Skin epidermis (tissue), 12 donors: ENCODE measurements at regions not wholly inside any gene's neighbourhood (a gene's known extent, or its start where the extent isn't known, plus 50 kb on each side); places are given as distances from the start of the nearest gene placed in this dataset.
"Not testable (repeated sequence)": the region's sequence is repeated elsewhere in the genome, so short reads cannot be mapped to it uniquely, and the experiment has no call there.

Source experiments
- H3K27ac ChIP-seq, 21 experiments: fragments of 200-600 bp; sonication (generic) in 11 of 21; one replicate each; pipeline ENCODE4 v1.5.0; 2020; ENCODE audit warnings: mild to moderate bottlenecking in 3 of 21, inconsistent platforms in 2 of 21, moderate library complexity in 2 of 21
- H3K4me3 ChIP-seq, 7 experiments: fragments of 200-600 bp; sonication (generic) in 2 of 7; one replicate each; pipeline ENCODE4 v1.5.0; 2020; ENCODE audit warnings: inconsistent platforms in 2 of 7, mild to moderate bottlenecking in 2 of 7, moderate library complexity in 1 of 7

GRCh38 chr6:86500035-86500434, 437.3 kb upstream of the HTR1E start:
- Histone ChIP-seq H3K27ac (no peak overlapping the region), H3K4me3 (no peak overlapping the region)

GRCh38 chr6:86489042-86489441, 448.3 kb upstream of the HTR1E start:
- not testable (repeated sequence) for H3K27ac ChIP-seq, H3K4me3 ChIP-seq

DNA sequence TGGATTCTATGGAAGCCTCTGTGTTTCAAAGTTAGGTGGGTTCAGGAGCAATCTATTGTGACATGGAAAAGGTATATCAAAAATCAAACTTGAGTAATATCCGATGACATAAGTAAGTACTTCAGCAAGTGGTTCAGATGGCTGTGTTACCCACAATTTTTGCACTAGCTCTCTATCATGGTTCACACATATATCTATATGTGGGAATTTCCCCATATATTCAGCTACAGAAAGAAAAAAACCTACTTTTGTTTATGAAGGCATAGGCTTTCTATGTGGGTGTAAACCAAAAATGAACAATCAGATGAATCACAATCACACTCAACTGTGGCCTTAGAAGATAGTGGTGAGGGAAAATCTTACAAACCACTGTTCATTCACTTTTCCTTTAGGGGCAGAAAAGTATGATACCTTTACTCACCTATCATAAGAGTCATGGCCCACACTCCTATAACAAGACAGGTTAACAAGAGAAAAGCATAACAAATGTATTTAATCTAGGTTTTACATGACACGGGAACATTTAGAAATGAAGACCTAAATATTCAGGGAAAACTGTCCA, 449.6 kb upstream of the HTR1E start:
- H3K27ac ChIP-seq: no peak overlapping the region
- no peak overlapping the region for H3K4me3 ChIP-seq

DNA sequence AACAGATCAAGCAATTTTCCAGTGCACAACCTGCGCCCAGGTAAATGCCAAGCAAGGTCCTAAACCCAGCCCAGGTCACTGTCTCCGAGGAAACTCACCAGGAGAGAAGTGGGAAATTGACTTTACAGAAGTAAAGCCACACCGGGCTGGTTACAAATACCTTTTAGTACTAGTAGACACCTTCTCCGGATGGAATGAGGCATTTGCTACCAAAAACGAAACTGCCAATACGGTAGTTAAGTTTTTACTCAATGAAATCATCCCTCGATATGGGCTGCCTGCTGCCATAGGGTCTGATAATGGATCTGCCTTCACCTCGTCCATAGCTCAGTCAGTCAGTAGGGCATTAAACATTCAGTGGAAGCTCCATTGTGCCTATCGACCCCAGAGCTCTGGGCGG, 459.0 kb upstream of the HTR1E start:
- H3K27ac ChIP-seq, H3K4me3 ChIP-seq: not testable (repeated sequence)

- no peak overlapping the region for H3K27ac ChIP-seq
- H3K4me3 ChIP-seq: no peak overlapping the region
These were observed 459.7 kb upstream of the HTR1E start for GRCh38 chr6:86477500-86478148.

DNA sequence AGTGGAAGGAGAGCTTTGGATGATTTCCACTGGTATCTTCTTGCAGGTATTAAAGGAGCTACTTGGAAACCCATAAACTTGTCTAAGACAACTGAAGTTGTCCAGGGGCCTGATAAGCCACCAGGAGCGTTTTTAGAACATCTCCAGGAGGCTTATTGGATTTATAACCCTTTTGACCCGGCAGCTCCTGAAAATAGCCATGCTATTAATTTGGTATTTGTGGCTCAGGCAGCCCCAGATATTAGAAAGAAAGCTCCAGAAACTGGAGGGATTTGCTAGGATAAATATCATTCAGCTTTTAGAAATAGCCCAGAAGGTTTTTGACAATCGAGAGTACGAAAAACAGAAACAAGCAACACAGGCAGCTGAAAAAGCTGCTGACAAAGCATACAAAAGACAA, 461.0 kb upstream of the HTR1E start:
- Histone ChIP-seq H3K4me3 (no peak overlapping the region), H3K27ac (no peak overlapping the region)

DNA sequence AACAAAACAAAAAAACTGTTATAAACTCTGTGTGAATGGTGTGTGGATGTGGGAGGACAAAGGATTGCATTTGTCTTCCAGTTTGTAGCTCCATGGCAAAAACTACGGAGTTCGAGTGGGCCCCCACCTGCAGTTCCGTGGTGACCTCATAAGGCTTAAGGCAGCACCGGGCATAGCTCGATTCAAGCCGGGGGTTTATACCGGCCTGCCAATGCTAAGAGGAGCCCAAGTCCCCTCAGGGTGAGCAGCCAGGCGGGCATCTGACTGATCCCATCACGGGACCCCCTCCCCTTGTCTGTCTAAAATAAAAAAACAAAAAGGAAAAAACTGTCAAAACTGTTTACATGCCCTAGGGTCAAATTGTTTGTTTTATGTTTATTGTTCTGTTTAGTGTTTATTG, 463.2 kb upstream of the HTR1E start:
- H3K4me3 ChIP-seq: no peak overlapping the region
- H3K27ac ChIP-seq: no peak overlapping the region

GRCh38 chr6:86471791-86472190, 465.5 kb upstream of the HTR1E start:
- no peak overlapping the region for H3K4me3 ChIP-seq
- no peak overlapping the region for H3K27ac ChIP-seq

DNA sequence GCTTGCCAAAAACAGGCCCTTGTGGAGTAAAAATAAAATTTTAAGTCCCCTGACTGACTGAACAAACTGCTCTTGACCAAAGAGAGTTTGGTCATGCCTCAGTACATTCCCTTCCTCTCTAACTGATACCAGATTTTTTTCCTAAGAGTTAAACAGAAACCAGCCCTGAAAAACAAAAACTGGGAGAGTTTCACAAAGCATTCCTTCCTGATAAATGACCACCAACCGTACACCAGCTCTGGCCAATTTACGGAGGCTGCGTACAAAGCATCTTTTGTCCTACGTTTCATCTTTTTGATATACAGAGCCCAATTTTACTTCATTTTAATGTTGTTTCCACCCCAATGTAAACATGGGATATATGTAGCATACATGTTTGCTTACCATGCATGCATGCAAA, 477.4 kb upstream of the HTR1E start:
- H3K4me3 ChIP-seq: no peak overlapping the region

DNA sequence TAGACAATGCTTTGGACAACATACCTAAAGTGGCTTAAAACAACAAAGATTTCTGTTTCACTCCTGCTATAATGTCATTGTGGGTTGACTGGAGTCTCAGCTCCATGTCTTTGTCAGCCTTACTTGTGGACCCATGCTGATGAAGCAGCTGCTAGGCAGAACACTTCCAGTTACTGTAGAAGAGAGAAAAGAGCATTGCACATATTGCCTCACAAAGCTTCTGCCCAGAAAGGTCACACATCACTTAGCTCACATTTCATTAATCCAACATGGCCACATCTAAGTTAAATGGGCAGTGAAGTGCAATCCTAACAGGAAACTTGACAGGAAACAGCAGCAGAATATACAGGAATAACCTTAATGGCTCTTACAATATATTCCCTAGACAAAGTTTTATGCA, 480.5 kb upstream of the HTR1E start:
- Histone ChIP-seq H3K4me3 (no peak overlapping the region), H3K27ac (no peak overlapping the region)

More for the DNA sequence above, 477.4 kb upstream of the HTR1E start:
- no peak overlapping the region for H3K27ac ChIP-seq

- no peak overlapping the region for H3K4me3 ChIP-seq
- no peak overlapping the region for H3K27ac ChIP-seq
These were observed 484.1 kb upstream of the HTR1E start for GRCh38 chr6:86453232-86453631.

GRCh38 chr6:86448398-86448797, 488.9 kb upstream of the HTR1E start:
- Histone ChIP-seq H3K27ac (no peak overlapping the region), H3K4me3 (no peak overlapping the region)

GRCh38 chr6:86440608-86441007, 496.7 kb upstream of the HTR1E start:
- Histone ChIP-seq H3K4me3 (no peak overlapping the region), H3K27ac (no peak overlapping the region)

DNA sequence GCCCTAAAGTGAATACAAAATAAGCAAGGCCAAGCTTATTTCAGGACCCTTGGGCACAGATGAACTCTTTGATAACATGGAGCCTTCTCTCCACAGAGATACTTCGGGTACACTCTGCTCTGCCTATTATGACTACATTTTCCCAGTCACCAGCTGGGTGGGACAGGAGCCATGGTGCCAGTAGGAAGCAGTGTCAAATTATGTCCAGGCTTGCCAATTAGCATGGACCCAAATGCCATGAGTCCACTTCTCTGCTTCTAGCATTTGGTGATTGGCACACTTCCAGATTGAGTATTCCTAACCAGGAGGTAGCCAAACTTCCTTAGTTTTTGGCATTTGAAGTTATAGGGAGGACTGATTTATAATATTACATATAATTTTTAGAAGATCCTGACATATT, 513.8 kb upstream of the HTR1E start:
- Histone ChIP-seq H3K27ac (no peak overlapping the region), H3K4me3 (no peak overlapping the region)

DNA sequence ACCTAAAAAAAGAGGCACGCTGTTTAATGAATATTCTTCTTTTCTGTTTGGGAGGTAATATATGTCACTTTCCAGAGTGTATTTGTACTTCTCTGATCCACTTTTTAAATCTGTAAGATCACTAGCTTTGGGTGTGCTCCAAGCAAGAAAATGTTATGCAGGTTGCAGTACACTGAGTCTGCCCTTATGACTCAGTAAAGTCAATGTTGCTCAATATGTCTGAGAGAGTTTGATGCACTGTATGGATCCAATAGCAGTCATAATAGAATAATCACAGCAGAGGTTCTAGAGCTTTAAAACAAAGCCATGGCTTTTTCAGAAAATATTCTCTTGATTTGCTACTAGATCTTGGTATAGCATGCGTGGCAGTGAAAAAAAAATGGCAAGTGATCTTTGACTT, 525.3 kb upstream of the HTR1E start:
- Histone ChIP-seq H3K27ac (no peak overlapping the region), H3K4me3 (no peak overlapping the region)

DNA sequence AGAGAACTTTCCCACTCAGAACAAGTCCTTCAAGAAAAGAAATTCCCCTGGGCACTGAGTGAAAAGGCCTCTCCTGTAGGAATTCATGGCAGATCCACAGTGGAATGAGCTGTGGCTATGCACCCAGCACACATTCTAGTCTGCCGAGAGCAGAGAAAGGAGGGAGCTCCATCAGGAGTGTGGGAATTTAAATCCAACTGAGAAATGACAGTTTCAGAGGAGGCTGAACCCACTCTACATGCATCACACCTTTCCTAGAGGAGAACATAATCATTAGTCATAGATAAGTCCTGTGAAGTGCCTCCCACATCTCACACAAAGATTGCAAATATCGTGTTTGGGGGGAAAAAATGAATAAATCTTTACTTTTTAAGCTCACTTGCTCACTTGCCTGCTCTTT, 530.2 kb upstream of the HTR1E start:
- H3K27ac ChIP-seq: no peak overlapping the region

DNA sequence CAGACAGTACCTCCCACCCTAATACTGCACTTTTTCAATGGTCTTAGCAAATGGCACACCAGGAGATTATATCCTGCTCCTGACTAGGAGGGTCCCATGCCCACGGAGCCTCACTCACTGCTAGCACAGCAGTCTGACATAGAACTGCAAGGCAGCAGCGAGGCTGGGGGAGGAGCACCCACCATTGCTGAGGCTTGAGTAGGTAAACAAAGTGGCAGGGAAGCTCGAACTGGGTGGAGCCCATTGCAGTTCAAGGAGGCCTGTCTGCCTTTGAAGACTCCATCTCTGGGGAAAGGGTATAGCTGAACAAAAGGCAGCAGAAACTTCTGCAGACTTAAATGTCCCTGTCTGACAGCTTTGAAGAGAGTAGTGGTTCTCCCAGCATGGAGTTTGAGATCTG, 544.5 kb upstream of the HTR1E start:
- not testable (repeated sequence) for H3K4me3 ChIP-seq, H3K27ac ChIP-seq

More for the DNA sequence above, 530.2 kb upstream of the HTR1E start:
- H3K4me3 ChIP-seq: no peak overlapping the region

DNA sequence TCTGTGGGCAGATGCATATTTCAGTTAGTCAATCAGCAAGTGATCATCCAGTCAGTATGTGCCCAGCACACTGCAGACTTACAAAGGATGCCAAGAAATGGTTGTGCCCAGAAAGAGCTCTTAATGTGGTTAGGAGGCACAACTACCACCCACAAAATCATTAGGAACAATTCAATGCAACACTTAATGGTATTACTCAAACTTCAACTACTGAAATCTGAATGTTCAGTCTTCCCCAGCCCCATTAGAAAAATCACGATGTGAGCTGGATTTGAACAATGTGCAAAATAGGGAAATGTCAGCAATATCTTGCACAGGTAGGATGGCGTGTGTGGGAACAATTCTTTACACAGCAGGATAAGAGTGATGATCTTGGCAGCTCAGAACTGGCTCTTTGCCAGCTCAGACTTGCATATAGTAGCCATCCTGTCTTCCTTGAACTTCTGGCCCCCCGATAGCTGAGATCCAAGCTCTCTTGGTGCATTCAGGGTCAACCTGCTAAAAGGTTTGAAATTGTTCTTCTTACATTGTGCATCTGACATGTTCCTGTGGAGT, 556.7 kb upstream of the HTR1E start:
- Histone ChIP-seq H3K27ac (no peak overlapping the region), H3K4me3 (no peak overlapping the region)

DNA sequence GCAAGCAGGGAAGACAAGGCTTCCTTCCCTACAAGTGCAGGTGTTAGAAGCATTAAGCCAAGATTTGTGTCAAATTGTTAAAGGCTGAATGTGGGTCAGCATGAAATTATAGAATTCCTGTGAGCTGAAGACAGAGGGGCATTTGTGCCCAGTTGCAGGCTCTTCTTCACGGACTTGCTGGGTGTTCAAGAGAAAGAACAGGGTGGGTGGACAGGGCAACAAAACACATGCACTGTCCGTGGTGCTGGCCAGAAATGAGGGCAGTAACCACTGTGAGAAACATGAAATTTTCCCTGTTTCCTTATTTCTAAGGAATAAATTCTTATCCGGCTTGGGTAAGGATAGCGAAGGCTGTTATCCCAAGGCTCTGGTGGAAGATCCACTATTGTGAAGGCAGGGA, 579.5 kb upstream of the HTR1E start:
- H3K27ac ChIP-seq: no peak overlapping the region
- no peak overlapping the region for H3K4me3 ChIP-seq

GRCh38 chr6:86355271-86355670, 582.1 kb upstream of the HTR1E start:
- Histone ChIP-seq H3K4me3 (no peak overlapping the region), H3K27ac (no peak overlapping the region)

- Histone ChIP-seq H3K27ac (no peak overlapping the region), H3K4me3 (no peak overlapping the region)
These were observed 605.4 kb upstream of the HTR1E start for GRCh38 chr6:86331919-86332318.
